HEK293T (cell line): ENCODE measurements at regions not wholly inside any gene's neighbourhood (a gene's known extent, or its start where the extent isn't known, plus 50 kb on each side); places are given as distances from the start of the nearest gene placed in this dataset.

Experiments
- ARNT ChIP-seq: fragments of 450-650 bp; IDR thresholded peaks from 2 replicates; pipeline ENCODE4 v1.6.1; 2017; ENCODE audit warnings: mild to moderate bottlenecking
- CTBP1 ChIP-seq: fragments of 450-650 bp; IDR thresholded peaks from 2 replicates; pipeline ENCODE4 v1.6.1; 2016; ENCODE audit warnings: borderline replicate concordance
- ELF4 ChIP-seq: fragments of 450-650 bp; IDR thresholded peaks from 2 replicates; pipeline ENCODE4 v1.6.1; 2017; ENCODE audit warnings: antibody characterized with exemption
- L3MBTL2 ChIP-seq: fragments of 450-650 bp; conservative IDR thresholded peaks from 2 replicates; pipeline ENCODE4 v1.6.1; 2016; ENCODE audit warnings: mild to moderate bottlenecking
- LEF1 ChIP-seq: fragments of 450-650 bp; IDR thresholded peaks from 2 replicates; pipeline ENCODE4 v1.6.1; 2017; ENCODE audit warnings: mild to moderate bottlenecking, borderline replicate concordance
- NFRKB ChIP-seq: fragments of 450-650 bp; IDR thresholded peaks from 2 replicates; pipeline ENCODE4 v1.6.1; 2016; ENCODE audit warnings: mild to moderate bottlenecking, moderate library complexity
- SP1 ChIP-seq: fragments of 450-650 bp; IDR thresholded peaks from 2 replicates; pipeline ENCODE4 v1.6.1; 2017
- SUZ12 ChIP-seq: fragments of 450-650 bp; IDR thresholded peaks from 2 replicates; pipeline ENCODE4 v1.6.1; 2016; ENCODE audit warnings: mild to moderate bottlenecking
- TF ChIP-seq, protein P1 (sequence below): fragments of 450-650 bp; IDR thresholded peaks from 2 replicates; pipeline ENCODE4 v1.6.1; 2016

- TF ChIP-seq NFRKB (no peak), L3MBTL2 (no peak), ARNT (no peak), SP1 (no peak), SUZ12 (no peak), ELF4 (no peak), CTBP1 (no peak), LEF1 (no peak)
- TF ChIP-seq, protein P1, sequence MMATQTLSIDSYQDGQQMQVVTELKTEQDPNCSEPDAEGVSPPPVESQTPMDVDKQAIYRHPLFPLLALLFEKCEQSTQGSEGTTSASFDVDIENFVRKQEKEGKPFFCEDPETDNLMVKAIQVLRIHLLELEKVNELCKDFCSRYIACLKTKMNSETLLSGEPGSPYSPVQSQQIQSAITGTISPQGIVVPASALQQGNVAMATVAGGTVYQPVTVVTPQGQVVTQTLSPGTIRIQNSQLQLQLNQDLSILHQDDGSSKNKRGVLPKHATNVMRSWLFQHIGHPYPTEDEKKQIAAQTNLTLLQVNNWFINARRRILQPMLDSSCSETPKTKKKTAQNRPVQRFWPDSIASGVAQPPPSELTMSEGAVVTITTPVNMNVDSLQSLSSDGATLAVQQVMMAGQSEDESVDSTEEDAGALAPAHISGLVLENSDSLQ = no peak
These were observed 128.7 kb upstream of the LYZL1 start for GRCh38 chr10:29160150-29160617.
